DMS53 treated with DMSO at 0.1 percent for 48 hours (cell line): ENCODE measurements at regions not wholly inside any gene's neighbourhood (a gene's known extent, or its start where the extent isn't known, plus 50 kb on each side); places are given as distances from the start of the nearest gene placed in this dataset.
A peak's percentile ranks its signal among the peaks of the same experiment; 100 is the strongest.

ENCODE experiments used
- DNase-seq: peaks from one replicate; lab custom pipeline; 2025; ENCODE audit not compliant: unreplicated experiment; lab: John Stamatoyannopoulos, UW

DNA sequence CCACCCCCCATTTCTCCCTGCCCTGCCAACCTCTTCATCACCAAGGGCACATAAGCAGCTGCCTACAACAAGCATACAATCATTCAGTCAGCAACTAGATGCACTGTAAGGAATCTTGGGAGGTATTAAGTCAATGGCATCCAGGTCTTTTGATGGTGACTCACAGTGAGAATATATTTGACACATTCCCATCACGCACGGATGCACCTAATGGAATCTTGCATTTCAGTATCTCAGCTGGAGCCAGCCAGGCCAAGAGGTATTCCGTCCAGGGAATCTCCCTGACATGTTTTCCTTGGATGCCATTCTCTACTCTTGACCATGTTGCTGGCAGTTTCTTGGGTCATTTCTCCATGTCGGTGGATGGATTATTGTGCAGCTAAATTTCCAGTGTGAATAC is 73.9 kb upstream of the CAPRIN2 start:
- no peak for DNase-seq

DNA sequence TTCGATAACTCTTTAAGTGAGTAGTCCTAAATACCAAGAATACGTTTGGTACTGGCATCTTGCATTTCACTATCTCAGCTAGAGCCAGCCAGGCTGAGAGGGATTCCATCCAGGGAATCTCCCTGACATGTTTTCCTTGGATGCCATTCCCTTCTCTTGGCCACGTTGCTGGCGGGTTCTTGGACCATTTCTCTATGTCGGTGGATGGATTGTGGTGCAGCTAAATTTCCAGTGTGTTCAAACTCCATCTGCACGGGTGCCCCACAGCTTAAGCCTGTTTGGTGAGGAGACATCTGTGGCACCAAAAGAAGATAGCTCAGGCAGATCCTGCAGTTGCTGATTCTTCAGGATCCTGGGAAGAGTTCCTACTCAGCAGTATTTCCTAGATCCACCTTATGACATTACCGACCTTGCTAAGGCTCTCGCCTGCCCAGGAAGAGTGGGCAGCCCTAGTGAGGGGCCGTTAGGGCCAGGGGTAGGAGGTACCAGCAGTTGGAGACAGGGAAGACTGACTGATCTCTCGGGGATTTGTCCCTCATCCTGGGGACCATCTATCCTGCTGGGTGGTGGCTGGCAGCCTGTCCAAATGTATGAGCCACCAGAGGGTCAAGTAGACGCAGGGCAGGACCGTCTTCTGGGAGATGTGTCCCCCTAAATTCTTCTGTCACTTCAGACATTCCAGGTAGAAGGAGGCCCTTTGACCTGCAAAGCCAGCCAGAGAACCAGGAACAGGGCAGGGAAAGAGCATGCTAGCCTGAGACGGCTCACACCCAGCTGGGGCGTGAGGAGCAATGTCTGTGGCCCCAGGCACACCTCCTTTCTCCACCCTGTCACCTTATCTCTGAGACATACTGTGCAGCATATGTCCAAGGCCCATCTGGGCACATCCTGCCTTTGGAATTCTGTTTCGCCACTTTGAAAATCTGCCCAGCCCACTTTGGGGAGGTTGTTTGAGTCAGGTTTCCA is 72.6 kb upstream of the CAPRIN2 start:
- DNase-seq, result no peak

DNA sequence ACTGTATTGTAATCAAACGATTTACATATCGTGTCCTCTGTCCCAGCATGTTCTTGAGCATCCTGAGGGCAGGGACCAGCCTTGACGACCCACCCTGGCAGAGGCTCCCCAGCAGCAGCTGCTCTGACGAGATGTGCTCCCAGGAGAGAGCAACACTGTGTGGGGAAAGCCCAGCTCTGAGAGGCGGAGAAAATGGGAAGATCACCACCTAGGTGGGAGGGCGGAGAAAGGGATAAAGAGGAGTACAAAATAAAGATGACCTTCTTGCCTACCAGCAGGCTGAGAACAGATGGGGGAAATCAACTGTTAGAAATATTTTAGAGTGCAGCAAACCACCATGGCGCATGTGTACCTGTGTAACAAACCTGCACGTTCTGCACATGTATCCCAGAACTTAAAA is 71.5 kb upstream of the CAPRIN2 start:
- no peak for DNase-seq

DNA sequence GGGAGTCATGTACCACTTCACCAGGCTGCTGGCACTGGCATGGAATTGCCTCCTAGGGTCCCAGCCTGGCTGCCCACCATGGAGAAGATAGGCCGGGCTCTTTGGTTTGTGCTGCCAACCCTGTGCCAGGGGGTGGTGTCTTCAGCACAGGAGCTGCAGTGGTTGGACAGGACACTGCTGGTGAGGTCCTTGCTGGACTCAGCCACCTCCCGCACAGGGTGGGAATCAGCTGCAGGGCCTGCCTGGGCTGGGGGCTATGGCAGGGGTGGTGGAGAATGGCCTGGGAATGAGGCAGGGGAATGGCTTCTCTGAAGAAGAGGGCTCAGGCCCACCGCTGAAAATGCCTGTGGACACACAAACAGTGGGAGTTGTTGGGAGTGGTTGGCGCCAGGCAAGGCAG is 70.6 kb upstream of the CAPRIN2 start:
- DNase-seq, result no peak

DNA sequence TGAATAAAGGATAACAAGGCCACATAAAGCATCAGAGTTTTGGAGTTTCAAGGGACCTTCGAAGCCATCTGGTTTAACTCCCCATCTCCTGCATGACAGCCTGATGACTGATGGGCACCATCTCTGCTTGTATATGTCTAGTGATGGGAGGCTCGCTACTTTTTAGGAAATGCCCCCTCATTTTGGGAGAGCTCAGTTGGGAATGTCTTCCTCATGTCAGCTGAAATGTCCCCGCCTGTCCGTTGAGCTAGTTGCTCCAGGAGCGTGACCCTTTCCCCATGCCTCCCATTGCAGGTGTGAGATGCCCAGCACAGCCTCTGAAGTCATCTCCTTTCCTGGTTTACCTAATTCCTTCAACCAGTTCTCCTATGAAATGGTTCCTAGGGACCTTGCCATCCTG is 69.6 kb upstream of the CAPRIN2 start:
- DNase-seq, result no peak

DNA sequence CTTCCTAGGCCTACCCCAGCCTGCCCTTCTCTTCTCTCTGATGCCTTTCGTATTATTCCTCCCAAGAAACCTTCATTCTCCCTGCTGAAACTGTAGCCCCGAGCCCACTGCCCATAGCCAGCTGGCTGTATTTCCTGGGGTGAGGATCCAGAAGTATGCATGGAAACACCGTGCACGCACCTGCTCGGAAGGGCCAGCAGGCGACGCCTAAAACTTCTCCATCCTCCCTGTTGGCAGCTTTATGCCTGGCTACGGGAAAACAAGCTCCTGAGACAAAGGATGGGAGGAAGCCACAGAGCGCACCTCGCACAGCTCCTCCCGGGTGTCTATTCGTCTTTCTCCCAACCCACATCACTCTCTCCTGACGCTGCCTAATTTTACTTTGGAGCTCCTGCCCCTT is 69.0 kb upstream of the CAPRIN2 start:
- DNase-seq, result no peak

DNA sequence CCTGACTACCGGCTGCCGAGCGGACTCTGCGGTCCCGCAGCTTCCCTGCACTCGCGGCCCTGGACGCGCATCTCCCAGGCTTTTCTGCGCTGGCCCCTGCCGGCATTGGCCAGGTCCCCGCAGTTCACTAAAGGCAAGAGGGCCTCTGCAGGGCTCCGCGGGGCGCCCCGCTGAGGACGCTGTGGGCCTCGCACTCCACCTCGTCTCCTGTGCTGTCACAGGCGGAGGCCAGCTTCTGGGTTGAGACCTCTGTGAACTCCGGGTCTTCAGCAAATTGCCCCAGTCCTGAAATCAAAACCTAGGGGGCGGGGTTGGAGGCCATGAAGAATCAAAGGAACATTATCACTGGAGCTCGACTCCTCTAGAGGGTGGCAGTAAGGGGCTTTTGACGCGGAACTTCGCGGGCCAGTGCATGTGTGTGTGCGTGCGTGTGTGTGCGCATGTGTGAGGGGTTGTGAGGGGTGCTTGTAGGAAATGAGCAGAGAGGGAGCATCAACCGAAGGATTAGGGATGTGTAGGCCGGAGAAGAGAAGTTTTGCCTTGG is 68.5 kb upstream of the CAPRIN2 start:
- peak; percentile 93 for DNase-seq

DNA sequence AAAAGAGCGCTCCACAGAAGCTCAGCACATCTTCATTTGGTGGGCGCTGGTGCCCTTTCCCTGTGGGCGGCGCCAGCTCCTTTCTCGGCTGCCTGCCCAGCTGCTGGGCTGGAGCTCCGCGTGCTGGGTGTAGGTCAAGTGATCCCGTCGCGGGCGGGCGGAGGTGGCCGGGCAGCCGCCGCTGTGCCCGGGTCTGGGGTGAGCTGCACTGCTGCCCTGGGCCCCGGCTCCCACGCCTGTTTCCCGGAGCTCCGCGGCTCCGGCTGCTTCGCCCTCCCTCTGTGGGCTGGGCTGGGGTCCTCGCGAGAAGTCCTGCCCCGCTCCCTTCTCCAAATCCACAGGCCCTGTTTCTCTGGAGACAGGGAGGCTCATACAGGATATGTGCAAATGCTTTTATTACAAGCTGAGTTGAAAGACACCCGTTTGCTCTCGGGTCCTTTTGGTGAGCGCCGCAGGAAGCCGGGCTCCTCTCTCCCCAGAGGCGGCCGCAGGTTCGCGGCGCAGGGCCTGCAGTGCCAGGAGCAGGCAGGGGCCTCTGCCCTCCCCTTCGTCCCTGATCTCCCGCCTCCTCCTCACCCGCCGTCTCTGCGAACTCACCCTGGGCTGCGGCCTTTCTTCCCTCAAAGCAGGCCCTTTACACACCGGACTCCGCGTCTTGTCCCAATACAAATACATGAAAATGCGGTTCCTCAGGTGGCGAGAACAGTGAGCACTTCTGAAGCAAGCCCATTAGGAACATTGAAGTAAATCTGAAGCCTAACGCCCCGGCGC is 67.8 kb upstream of the CAPRIN2 start:
- DNase-seq, result peak; percentile 97

DNA sequence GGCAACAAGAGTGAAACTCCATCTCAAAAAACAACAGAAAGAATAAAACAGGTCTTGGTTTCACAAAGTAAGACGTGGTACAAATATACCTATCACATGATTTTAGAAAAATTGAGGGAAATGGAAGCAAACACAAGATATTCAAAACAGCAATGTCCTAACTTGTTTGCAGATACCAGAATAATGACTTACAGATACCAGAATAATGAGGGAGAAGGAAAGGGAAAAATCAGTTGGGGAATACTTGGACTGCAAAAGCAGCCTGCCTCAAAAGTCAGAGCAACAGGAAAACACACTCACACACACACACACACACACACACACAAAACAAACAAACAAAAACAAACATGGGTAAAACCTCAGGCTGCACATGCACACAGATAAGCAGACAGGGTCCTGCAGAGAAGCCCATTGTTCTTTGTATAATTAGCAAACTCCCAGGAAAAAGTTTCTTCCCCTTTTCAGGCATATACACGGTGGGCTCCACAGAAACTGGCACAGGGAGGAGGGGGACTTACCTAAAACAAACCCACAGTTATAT is 65.7 kb upstream of the CAPRIN2 start:
- no peak for DNase-seq

DNA sequence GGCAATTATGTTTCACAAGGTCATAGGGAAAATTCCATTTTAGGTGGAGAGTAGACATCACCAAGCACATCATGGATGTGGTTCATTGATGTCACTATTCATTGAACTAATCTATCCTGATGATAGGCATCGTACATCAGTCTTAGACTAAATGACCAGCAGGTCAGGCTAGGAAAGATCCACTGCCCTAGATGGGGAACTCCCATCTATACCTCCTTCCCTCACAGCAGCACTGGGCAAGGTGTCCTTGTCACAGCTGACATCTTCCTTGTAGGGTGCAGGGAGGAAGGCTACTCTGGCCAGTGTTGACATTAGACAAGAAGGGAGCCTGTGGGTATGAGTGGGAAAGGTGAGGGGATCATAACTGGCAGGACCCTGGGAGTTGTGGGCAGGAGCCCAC is 63.8 kb upstream of the CAPRIN2 start:
- no peak for DNase-seq

DNA sequence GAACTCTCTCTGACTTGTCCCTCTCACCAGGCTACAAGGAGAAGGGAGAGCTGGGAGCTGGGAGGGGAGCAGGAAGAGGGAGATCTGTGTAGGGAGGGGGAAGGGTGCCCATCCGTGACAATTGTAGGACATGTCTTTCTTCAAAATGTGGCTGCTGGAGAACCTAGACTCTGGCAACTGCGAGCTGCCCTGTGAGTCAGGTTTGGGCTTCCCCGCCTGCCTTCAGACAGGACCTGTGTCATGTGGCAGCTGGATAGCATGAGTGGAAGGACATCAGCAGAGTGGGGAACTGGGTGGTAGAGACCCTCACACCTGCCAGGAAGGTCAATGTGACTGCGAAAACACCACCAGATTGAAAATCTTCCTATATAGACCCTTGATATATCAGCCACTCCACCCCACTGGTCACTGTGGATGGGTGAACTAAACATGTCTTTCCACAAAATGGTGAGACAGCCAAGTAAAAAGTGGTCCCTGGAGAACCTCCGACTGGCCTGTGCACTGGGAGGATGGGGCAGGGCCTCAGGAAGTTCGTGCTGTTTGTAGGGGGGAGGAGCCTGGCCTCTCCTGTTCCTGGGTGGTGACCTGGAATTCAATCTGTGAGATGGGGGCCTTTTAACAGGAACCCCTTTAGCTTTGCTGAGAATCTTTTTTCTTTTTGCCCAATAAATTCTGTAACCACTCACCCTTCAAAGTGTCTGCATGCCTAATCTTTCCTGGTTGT is 62.2 kb upstream of the CAPRIN2 start:
- DNase-seq, result no peak

DNA sequence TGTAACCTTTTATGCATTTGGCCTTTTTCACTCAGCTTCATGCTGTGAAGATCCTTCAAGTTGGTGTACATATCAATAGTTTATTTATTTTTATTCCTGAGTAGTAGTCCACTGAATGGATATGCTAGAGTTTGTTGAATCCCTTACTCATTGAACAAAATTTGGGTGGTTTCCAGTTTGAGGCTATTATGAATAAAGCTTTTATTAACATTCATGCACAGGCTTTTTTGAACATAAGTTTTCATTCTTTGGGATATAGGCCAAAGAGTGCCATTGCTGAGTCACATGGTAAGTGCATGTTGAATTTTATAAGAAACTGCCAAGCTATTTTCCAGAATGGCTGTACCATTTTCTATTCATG is 59.5 kb upstream of the CAPRIN2 start:
- DNase-seq, result no peak

DNA sequence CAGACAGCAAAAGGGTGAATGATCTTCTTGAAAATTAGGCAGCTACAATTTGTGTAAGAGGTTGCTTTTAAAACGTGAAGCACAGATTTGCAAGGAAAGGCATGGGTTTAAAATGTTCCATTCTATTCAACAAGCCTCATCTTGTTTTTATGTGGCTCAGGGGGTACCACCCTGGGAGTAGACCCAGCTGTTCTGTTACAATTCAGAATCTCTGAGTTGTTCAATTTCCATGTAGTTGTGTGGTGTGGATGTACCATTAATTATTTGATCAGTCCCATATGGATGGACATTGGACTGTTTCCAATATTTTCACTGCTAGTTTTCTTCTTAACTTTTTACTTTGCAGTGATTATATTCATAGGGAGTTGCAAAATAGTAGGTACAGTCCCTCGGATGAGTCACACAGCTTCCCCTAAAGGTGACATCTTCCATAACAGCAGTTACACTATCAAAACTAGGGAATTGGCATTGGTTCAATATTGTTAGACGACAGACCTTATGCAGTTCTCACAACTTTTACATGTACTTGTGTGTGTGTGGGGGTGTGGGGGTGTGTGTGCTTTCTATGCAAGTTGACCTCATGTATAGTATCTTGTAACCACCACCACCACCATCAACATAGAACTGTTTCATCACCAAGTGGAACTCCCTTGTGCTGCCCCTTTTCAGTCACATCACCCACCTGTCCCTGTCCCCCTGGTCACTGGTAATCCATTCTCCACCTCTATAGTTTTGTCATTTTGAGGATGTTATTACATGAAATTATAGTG is 59.0 kb upstream of the CAPRIN2 start:
- no peak for DNase-seq

DNA sequence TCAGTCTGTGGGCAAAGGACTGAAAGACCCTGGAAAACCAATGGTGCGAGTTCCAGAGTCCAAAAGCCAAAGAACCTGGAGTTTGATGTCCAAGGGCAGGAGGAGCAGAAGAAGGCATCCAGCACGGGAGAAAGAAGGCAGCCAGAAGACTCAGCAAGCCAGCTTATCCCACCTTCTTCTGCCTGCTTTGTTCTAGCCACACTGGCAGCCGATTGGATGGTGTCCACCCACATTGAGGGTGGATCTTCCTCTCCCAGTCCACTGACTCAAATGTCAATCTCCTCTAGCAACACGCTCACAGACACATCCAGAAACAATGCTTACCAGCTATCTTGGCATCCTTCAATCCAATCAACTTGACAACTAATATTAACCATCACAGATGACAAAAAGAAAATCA is 57.2 kb upstream of the CAPRIN2 start:
- DNase-seq, result no peak

DNA sequence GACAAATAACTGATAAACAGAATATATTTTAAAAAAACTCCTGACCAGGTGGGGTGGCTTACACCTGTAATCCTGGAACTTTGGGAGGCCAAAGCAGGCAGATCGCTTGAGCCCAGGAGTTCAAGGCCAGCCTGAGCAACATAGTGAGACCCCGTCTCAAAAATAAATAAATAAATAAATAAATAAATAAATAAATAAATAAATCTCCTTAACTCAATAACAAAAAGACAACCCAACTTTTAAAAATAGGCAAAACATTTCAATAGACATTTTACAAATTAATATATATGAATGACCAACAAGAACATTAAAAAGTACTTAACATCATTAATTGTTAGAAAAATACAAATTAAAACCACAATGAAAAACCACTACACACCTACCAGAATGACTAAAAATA is 56.2 kb upstream of the CAPRIN2 start:
- no peak for DNase-seq

DNA sequence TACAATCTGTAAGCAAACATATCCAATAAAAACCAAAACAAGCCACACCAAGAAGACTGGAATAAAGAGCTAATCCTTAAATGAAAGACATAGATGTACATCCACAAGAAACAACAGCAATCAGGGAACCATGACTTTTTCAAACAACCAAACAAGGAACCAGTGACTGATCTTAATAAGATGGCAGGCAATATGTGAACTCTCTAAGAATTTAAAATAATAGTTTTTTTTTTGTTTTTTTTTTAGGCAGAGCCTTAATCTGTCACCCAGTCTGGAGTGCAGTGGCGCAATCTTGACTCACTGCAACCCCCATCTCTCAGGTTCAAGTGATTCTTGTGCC is 52.9 kb upstream of the CAPRIN2 start:
- no peak for DNase-seq

DNA sequence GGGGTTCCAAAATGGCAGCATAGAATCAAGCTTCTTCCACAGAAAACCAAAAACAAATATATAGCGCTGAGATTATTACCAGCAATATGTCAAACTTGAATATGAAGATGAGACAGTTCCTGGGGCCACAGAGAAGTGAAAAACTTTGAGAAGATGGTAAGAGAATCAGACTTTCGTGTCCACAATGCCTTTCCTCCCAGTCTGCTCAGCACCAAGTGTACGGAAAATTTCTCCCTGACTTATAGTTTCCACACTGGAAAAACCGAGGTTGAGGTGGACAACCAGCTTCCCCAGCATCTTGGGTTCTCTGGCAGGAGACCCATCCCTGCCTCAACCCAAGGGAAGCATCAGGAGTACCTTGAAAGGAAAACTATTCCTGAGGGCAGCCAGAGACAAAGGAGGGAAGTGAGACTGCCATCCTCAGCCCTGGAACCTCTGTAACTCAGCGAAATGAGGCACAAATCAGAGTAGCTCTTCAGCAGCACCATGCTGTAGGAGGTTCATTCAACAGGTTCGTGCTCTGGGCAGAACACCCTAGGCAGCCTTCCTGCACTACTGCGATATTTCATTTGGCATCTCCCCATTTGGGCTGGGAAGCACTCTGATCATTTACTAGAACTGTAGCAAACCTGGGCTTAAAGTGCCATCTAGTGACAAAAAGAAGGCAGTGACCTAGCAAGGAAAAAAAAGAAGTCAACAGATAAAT is 52.4 kb upstream of the CAPRIN2 start:
- peak; percentile 91 for DNase-seq

DNA sequence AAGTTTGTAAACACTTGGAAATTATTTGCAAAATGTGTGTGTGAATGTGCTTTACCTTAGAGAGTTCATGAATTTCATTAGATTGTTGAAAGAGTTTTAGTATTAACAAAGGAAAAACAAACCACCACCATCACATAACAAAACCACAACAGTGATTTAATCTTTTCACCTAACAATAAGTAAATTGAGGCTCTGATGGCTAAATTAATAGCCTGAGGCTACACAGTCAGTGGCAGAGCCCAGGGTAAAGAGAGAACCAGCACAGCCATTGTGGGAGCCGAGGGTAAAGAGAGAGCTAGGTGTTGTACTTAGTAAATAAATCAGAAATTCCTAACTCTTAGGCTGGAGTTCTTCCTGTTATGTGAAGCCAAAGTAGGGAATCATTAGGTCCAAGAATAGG is 51.2 kb upstream of the CAPRIN2 start:
- DNase-seq, result no peak
